ENCODE measurements at regions not wholly inside any gene's neighbourhood (a gene's known extent, or its start where the extent isn't known, plus 50 kb on each side); places are given as distances from the start of the nearest gene placed in this dataset.
A peak's percentile ranks its signal among the peaks of the same experiment; 100 is the strongest.

GRCh38 chr2:215870986-215871385 is 142.4 kb downstream of the MREG start:
- peak; percentile 22 for TF ChIP-seq CTCF (IDR thresholded peaks at IDR 0.05)
- Histone ChIP-seq H3K27me3 (no peaks in the 10 kb centered on the region), H3K36me3 (no peaks in the 10 kb centered on the region), H3K27ac (no peak overlapping the region), H3K4me1 (no peaks in the 10 kb centered on the region), H3K9me3 (no peaks in the 10 kb centered on the region), H3K4me3 (no peak overlapping the region)
- DNase-seq (no peak), ATAC-seq (peak; percentile 39)
- intact Hi-C loops (cut with DNase I): no loop called here

- Histone ChIP-seq H3K4me3 (no peak overlapping the region), H3K27ac (no peak overlapping the region), H3K9me3 (no peaks in the 10 kb centered on the region), H3K4me1 (no peaks in the 10 kb centered on the region), H3K27me3 (no peaks in the 10 kb centered on the region), H3K36me3 (no peaks in the 10 kb centered on the region)
- intact Hi-C loops (cut with DNase I): no loop called here
- no peak for TF ChIP-seq CTCF (IDR thresholded peaks at IDR 0.05)
- ATAC-seq (peak; percentile 73), DNase-seq (no peak)
These were observed 143.3 kb downstream of the MREG start for GRCh38 chr2:215870088-215870490.

GRCh38 chr2:215868846-215869543 is 144.4 kb downstream of the MREG start:
- intact Hi-C loops (cut with DNase I): no loop called here
- H3K27me3 ChIP-seq: no peaks in the 10 kb centered on the region
- TF ChIP-seq CTCF (IDR thresholded peaks at IDR 0.05): no peak
- H3K4me3 ChIP-seq: no peak overlapping the region
- H3K36me3 ChIP-seq: no peaks in the 10 kb centered on the region
- ATAC-seq: no peak
- H3K27ac ChIP-seq: no peak overlapping the region
- H3K9me3 ChIP-seq: no peaks in the 10 kb centered on the region
- no peak for DNase-seq
- H3K4me1 ChIP-seq: no peaks in the 10 kb centered on the region

- Histone ChIP-seq H3K4me3 (no peak overlapping the region), H3K27ac (no peak overlapping the region), H3K27me3 (no peaks in the 10 kb centered on the region), H3K4me1 (no peaks in the 10 kb centered on the region), H3K36me3 (no peaks in the 10 kb centered on the region), H3K9me3 (no peaks in the 10 kb centered on the region)
- DNase-seq: no peak
- intact Hi-C loops (cut with DNase I): no loop called here
- ATAC-seq: no peak
- TF ChIP-seq CTCF (IDR thresholded peaks at IDR 0.05): no peak
These were observed 146.7 kb downstream of the MREG start for GRCh38 chr2:215866606-215867005.

- no peak overlapping the region for H3K4me3 ChIP-seq
- no peaks in the 10 kb centered on the region for H3K27me3 ChIP-seq
- DNase-seq (no peak), ATAC-seq (no peak)
- no peaks in the 10 kb centered on the region for H3K4me1 ChIP-seq
- no peaks in the 10 kb centered on the region for H3K36me3 ChIP-seq
- H3K27ac ChIP-seq: no peak overlapping the region
- no peaks in the 10 kb centered on the region for H3K9me3 ChIP-seq
- intact Hi-C loops (cut with DNase I): no loop called here
- no peak for TF ChIP-seq CTCF (IDR thresholded peaks at IDR 0.05)
These were observed 149.7 kb downstream of the MREG start for GRCh38 chr2:215863687-215864086.

GRCh38 chr2:215862351-215862771 is 151.0 kb downstream of the MREG start:
- Histone ChIP-seq H3K4me1 (no peaks in the 10 kb centered on the region), H3K9me3 (no peaks in the 10 kb centered on the region), H3K27me3 (no peaks in the 10 kb centered on the region), H3K27ac (no peak overlapping the region), H3K4me3 (no peak overlapping the region), H3K36me3 (no peaks in the 10 kb centered on the region)
- DNase-seq (no peak), ATAC-seq (no peak)
- intact Hi-C loops (cut with DNase I): no loop called here
- no peak for TF ChIP-seq CTCF (IDR thresholded peaks at IDR 0.05)
